Trophoblast cell (in vitro differentiated cells and primary cell): ENCODE measurements at regions not wholly inside any gene's neighbourhood (a gene's known extent, or its start where the extent isn't known, plus 50 kb on each side); places are given as distances from the start of the nearest gene placed in this dataset.

ENCODE experiments used
- DNase-seq, 2 donors: peaks; one replicate each; pipeline ENCODE4 v3.0.0-alpha.2; 2016
- H2AFZ ChIP-seq: 2 replicates; pipeline ENCODE4 v1.6.1; 2013; ENCODE audit warnings: low read length, moderate library complexity, mild to moderate bottlenecking; ENCODE audit not compliant: insufficient read depth, poor library complexity
- H2AK5ac ChIP-seq: 2 replicates; pipeline ENCODE4 v1.6.1; 2013; ENCODE audit warnings: mild to moderate bottlenecking, low read length
- H2BK120ac ChIP-seq: 2 replicates; pipeline ENCODE4 v1.6.1; 2013; ENCODE audit warnings: low read length, mild to moderate bottlenecking, moderate library complexity; ENCODE audit not compliant: insufficient read depth, poor library complexity
- H2BK12ac ChIP-seq: 2 replicates; pipeline ENCODE4 v1.6.1; 2013; ENCODE audit warnings: mild to moderate bottlenecking, low read length, moderate library complexity
- H2BK5ac ChIP-seq: 2 replicates; pipeline ENCODE4 v1.6.1; 2013; ENCODE audit warnings: low read length, low read depth, moderate library complexity, mild to moderate bottlenecking; ENCODE audit not compliant: poor library complexity
- H3K14ac ChIP-seq: 2 replicates; pipeline ENCODE4 v1.6.1; 2013; ENCODE audit warnings: mild to moderate bottlenecking, low read length
- H3K18ac ChIP-seq: 2 replicates; pipeline ENCODE4 v1.6.1; 2013; ENCODE audit warnings: mild to moderate bottlenecking, low read length
- H3K23ac ChIP-seq: 2 replicates; pipeline ENCODE4 v1.6.1; 2013; ENCODE audit warnings: low read length
- H3K27ac ChIP-seq: 2 replicates; pipeline ENCODE4 v1.5.1; 2013; ENCODE audit warnings: low read depth, mild to moderate bottlenecking, inconsistent platforms, low read length, moderate library complexity
- H3K27me3 ChIP-seq: 2 replicates; pipeline ENCODE4 v1.6.1; 2013; ENCODE audit warnings: inconsistent platforms, mild to moderate bottlenecking, low read length, moderate library complexity; ENCODE audit not compliant: insufficient read depth
- H3K36me3 ChIP-seq, 2 experiments: 1 replicate in 1 of 2; 2 replicates in 1 of 2; pipeline ENCODE4 v1.6.1; 2013; ENCODE audit warnings: low read length in 2 of 2, mild to moderate bottlenecking in 2 of 2, moderate library complexity in 1 of 2; ENCODE audit not compliant: insufficient read depth in 2 of 2, control insufficient read depth in 1 of 2
- H3K4ac ChIP-seq: 2 replicates; pipeline ENCODE4 v1.6.1; 2013; ENCODE audit warnings: low read depth, mild to moderate bottlenecking, low read length, moderate library complexity
- H3K4me1 ChIP-seq, 2 experiments: 1 replicate in 1 of 2; 2 replicates in 1 of 2; pipeline ENCODE4 v1.6.1; 2013; ENCODE audit warnings: low read length in 2 of 2, mild to moderate bottlenecking in 2 of 2, moderate library complexity in 1 of 2; ENCODE audit not compliant: insufficient read depth in 2 of 2, control insufficient read depth in 1 of 2
- H3K4me2 ChIP-seq: 2 replicates; pipeline ENCODE4 v1.6.1; 2013; ENCODE audit warnings: inconsistent platforms, mild to moderate bottlenecking, low read length, moderate library complexity
- H3K4me3 ChIP-seq: 2 replicates; pipeline ENCODE4 v1.5.1; 2013; ENCODE audit warnings: mild to moderate bottlenecking, low read depth, low read length, inconsistent platforms
- H3K79me1 ChIP-seq: one replicate; pipeline ENCODE4 v1.6.1; 2013; ENCODE audit warnings: low read length
- H3K79me2 ChIP-seq: 2 replicates; pipeline ENCODE4 v1.6.1; 2013; ENCODE audit warnings: low read length, mild to moderate bottlenecking; ENCODE audit not compliant: control insufficient read depth, insufficient read depth, poor library complexity
- H3K9ac ChIP-seq: 2 replicates; pipeline ENCODE4 v1.6.1; 2013; ENCODE audit warnings: mild to moderate bottlenecking, low read length
- H3K9me3 ChIP-seq: 2 replicates; pipeline ENCODE4 v1.6.1; 2013; ENCODE audit warnings: low read depth, mild to moderate bottlenecking, control low read depth, inconsistent platforms, low read length; ENCODE audit not compliant: insufficient read depth
- H4K12ac ChIP-seq: 2 replicates; pipeline ENCODE4 v1.6.1; 2013; ENCODE audit warnings: low read depth, mild to moderate bottlenecking, low read length, moderate library complexity
- H4K8ac ChIP-seq: 2 replicates; pipeline ENCODE4 v1.6.1; 2013; ENCODE audit warnings: low read depth, mild to moderate bottlenecking, low read length, moderate library complexity
- H4K91ac ChIP-seq: one replicate; pipeline ENCODE4 v1.6.1; 2013; ENCODE audit warnings: low read depth, mild to moderate bottlenecking, low read length, moderate library complexity
- WGBS: extraction: QIAGEN DNeasy Blood & Tissue Kit; methylation state at CpG from one replicate; pipeline ENCODE4 v1.1.7; 2013; ENCODE audit warnings: missing lambda C conversion rate; ENCODE audit not compliant: insufficient read length, insufficient coverage; ENCODE audit errors: extremely low coverage; 5-methylcytosine and 5-hydroxymethylcytosine counted together

DNA sequence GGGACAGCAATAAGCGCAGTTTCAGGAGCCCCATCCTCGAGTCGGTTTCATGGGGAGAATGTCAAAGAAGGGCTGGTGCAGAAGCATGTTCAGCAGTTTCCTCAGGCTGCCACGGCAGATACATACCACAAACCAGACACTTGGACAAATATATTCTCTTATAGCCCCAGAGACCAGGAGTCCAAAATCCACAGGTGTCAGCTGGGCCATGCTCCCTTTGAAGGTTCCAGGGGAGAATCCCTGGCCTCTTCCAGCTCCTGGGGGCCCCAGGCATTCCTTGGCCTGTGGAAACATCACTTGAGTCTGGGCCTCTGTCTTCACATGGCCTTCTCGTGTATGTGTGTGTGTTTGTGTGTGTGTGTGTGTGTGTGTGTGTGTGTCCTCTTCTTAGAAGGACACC, 164.1 kb downstream of the UQCRFS1 start:
- Histone ChIP-seq H3K4me1 (peaks cover 0 to 9% of the 10 kb centered on the region in 2 experiments), H3K18ac (no peak overlapping the region)

DNA sequence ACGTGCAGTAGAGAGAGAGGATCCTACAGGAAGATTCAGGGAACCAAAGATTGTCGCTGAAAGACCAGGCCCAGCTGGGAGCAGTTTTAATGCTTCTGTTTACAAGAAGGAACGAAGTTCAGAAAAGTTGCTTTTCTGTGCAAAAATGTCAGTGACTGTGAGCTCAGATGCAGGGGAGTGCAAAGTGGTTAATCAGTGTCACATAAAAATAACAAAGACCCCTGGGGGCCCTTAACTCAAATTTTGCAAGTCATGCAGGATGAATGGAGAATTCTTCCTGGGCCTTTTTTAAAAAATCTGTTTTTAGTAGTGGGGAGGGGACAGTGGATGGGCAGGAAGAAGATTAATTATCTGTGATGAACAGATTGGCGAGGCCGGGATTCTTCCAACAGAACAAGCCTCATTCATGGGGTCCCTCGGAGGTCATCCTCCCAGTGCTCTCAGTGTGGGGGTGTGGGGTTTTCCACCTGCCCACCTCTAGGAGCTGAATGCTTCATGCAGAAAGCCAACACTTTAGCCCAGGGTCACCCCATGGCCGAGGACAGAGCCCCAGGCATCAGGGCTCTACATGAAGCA, 167.2 kb downstream of the UQCRFS1 start:
- Histone ChIP-seq H3K79me2 (no peaks in the 10 kb centered on the region), H4K91ac (no peak overlapping the region), H3K27me3 (no peaks in the 10 kb centered on the region), H3K4ac (no peak overlapping the region), H3K27ac (no peak overlapping the region), H2AK5ac (no peak overlapping the region), H3K4me2 (no peak overlapping the region), H2BK12ac (no peak overlapping the region), H3K18ac (no peak overlapping the region), H2BK5ac (no peak overlapping the region), H3K9me3 (no peaks in the 10 kb centered on the region), H3K4me3 (no peak overlapping the region), H3K23ac (no peak overlapping the region), H3K9ac (no peak overlapping the region), H4K12ac (no peak overlapping the region), H4K8ac (no peak overlapping the region), H2BK120ac (no peak overlapping the region), H3K36me3 (no peaks in the 10 kb centered on the region), H3K14ac (no peak overlapping the region), H2AFZ (no peak overlapping the region), H3K79me1 (no peaks in the 10 kb centered on the region), H3K4me1 (peaks cover 0 to 9% of the 10 kb centered on the region in 2 experiments)
- no peak for DNase-seq
- WGBS, result no CpG with 5 or more reads among the region's 7 CpGs

More for the DNA sequence above, 164.1 kb downstream of the UQCRFS1 start:
- Histone ChIP-seq H3K9ac (no peak overlapping the region), H2AK5ac (no peak overlapping the region), H4K91ac (peak overlapping the region; percentile 18), H3K14ac (no peak overlapping the region), H3K23ac (no peak overlapping the region), H2BK12ac (no peak overlapping the region), H2BK120ac (no peak overlapping the region), H3K79me2 (no peaks in the 10 kb centered on the region), H2BK5ac (no peak overlapping the region), H3K27me3 (no peaks in the 10 kb centered on the region), H4K12ac (no peak overlapping the region), H2AFZ (no peak overlapping the region), H3K36me3 (no peaks in the 10 kb centered on the region), H3K9me3 (no peaks in the 10 kb centered on the region), H3K79me1 (no peaks in the 10 kb centered on the region), H3K27ac (no peak overlapping the region), H3K4me3 (no peak overlapping the region), H3K4ac (no peak overlapping the region), H3K4me2 (no peak overlapping the region), H4K8ac (no peak overlapping the region)
- WGBS, result no CpG with 5 or more reads among the region's 5 CpGs
- no peak for DNase-seq

DNA sequence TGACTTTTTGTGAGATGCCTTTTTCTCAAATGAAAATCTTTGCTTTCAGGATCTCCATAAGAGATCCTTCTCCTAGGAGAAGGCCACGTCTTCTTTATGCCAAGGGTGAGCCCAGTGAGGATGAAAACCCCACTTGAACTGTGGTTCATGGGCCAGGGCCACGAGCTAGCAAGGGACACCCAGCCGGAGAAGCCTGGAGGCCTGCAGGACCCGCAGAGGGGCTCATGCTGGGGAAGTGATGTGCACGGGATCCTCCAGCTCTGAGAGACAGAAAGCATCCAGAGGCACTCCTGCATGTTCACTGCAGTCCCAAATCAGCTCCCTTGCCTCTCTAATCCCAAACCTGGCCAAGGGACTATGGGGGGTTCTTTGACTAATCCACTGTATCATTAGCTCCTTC, 168.9 kb downstream of the UQCRFS1 start:
- no peak overlapping the region for H2BK12ac ChIP-seq
- no peak overlapping the region for H2BK120ac ChIP-seq
- H3K23ac ChIP-seq, result no peak overlapping the region
- H3K14ac ChIP-seq, result no peak overlapping the region
- no peak overlapping the region for H2AFZ ChIP-seq
- H4K8ac ChIP-seq, result no peak overlapping the region
- no peak for DNase-seq
- peaks cover 0 to 4% of the 10 kb centered on the region in 2 experiments for H3K4me1 ChIP-seq
- H2BK5ac ChIP-seq, result no peak overlapping the region
- H3K4me3 ChIP-seq, result no peak overlapping the region
- H3K18ac ChIP-seq, result no peak overlapping the region
- H4K12ac ChIP-seq, result no peak overlapping the region
- H3K27ac ChIP-seq, result no peak overlapping the region
- H3K4me2 ChIP-seq, result no peak overlapping the region
- H3K79me2 ChIP-seq, result no peaks in the 10 kb centered on the region
- no peak overlapping the region for H4K91ac ChIP-seq
- H2AK5ac ChIP-seq, result no peak overlapping the region
- H3K36me3 ChIP-seq, result no peaks in the 10 kb centered on the region
- no CpG with 5 or more reads among the region's 5 CpGs for WGBS
- no peaks in the 10 kb centered on the region for H3K79me1 ChIP-seq
- no peaks in the 10 kb centered on the region for H3K9me3 ChIP-seq
- no peaks in the 10 kb centered on the region for H3K27me3 ChIP-seq
- no peak overlapping the region for H3K9ac ChIP-seq
- no peak overlapping the region for H3K4ac ChIP-seq

DNA sequence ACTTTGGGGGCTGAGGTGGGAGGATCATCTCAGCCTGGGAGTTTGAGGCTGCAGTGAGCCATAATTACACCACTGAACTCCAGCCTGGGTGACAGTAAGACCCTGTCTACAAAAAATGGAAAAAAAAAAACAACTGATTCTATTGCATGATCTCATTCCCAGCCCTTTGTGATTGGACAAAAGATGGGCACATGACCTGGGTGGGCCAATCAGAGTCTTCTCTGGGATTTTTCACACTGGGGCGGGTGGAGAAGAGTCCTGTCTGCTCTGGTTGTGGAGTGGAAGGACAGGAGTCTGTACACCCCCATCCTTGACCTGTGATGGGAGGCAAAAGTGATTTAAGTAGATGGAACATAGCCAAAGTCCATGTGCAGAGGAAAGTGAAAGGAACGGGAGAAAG, 170.5 kb downstream of the UQCRFS1 start:
- Histone ChIP-seq H3K9me3 (no peaks in the 10 kb centered on the region), H2AK5ac (no peak overlapping the region), H3K4me1 (no peaks in the 10 kb centered on the region), H3K14ac (no peak overlapping the region), H4K91ac (no peak overlapping the region), H2BK5ac (no peak overlapping the region), H4K8ac (no peak overlapping the region), H3K79me2 (no peaks in the 10 kb centered on the region), H3K18ac (no peak overlapping the region), H3K4me3 (no peak overlapping the region), H3K27ac (no peak overlapping the region), H4K12ac (no peak overlapping the region), H2BK120ac (no peak overlapping the region), H3K27me3 (no peaks in the 10 kb centered on the region), H2AFZ (no peak overlapping the region), H3K9ac (no peak overlapping the region), H3K79me1 (no peaks in the 10 kb centered on the region), H3K4me2 (no peak overlapping the region), H3K4ac (no peak overlapping the region), H3K36me3 (no peaks in the 10 kb centered on the region), H2BK12ac (no peak overlapping the region), H3K23ac (no peak overlapping the region)
- no CpG with 5 or more reads among the region's 2 CpGs for WGBS
- DNase-seq, result no peak
